Keratinocyte (primary cell): ENCODE measurements at regions not wholly inside any gene's neighbourhood (a gene's known extent, or its start where the extent isn't known, plus 50 kb on each side); places are given as distances from the start of the nearest gene placed in this dataset.

Experiments used
- DNase-seq: peaks from one replicate; pipeline ENCODE4 v3.0.0-alpha.2; 2011; ENCODE audit warnings: low read depth, missing footprints, low spot score
- FAIRE-seq: peaks from 2 replicates; lab custom pipeline; 2011; peaks lifted over from hg19 to GRCh38; lab: Jason Lieb, UNC
- H2AFZ ChIP-seq: 2 replicates; pipeline ENCODE4 v1.6.0; 2012; ENCODE audit warnings: low read length, control low read depth, inconsistent platforms; ENCODE audit not compliant: control insufficient read depth
- H3K27ac ChIP-seq: 2 replicates; pipeline ENCODE4 v1.5.1; 2011; ENCODE audit warnings: low read length; ENCODE audit not compliant: control insufficient read depth, insufficient read depth
- H3K27me3 ChIP-seq: 3 replicates; pipeline ENCODE4 v1.6.0; 2011; ENCODE audit warnings: low read length; ENCODE audit not compliant: control insufficient read depth, insufficient read depth; ENCODE audit errors: extremely low read depth
- H3K36me3 ChIP-seq, 2 experiments: 2 replicates in 1 of 2; 3 replicates in 1 of 2; pipeline ENCODE4 v1.5.1; 2011; ENCODE audit warnings: low read length in 2 of 2, mild to moderate bottlenecking in 1 of 2; ENCODE audit not compliant: control insufficient read depth in 2 of 2, insufficient read depth in 2 of 2; ENCODE audit errors: extremely low read depth in 1 of 2
- H3K4me1 ChIP-seq: 3 replicates; pipeline ENCODE4 v1.5.1; 2011; ENCODE audit warnings: low read length; ENCODE audit not compliant: control insufficient read depth, insufficient read depth; ENCODE audit errors: extremely low read depth
- H3K4me2 ChIP-seq: 3 replicates; pipeline ENCODE4 v1.6.0; 2011; ENCODE audit warnings: low read depth, low read length; ENCODE audit not compliant: control insufficient read depth, insufficient read depth; ENCODE audit errors: extremely low read depth
- H3K4me3 ChIP-seq, 3 experiments: fragments of 200-600 bp in 1 of 3; sonication (generic) in 1 of 3; 2 replicates in 2 of 3; 3 replicates in 1 of 3; pipeline ENCODE4 v1.5.1; 2011 to 2016; ENCODE audit warnings: low read length in 3 of 3, mild to moderate bottlenecking in 3 of 3, control low read depth in 2 of 3, inconsistent platforms in 1 of 3, low read depth in 1 of 3, mixed read lengths in 1 of 3, mixed run types in 1 of 3, moderate library complexity in 1 of 3; ENCODE audit not compliant: control insufficient read depth in 2 of 3, insufficient read depth in 2 of 3; ENCODE audit errors: extremely low read depth in 1 of 3
- H3K79me2 ChIP-seq: 2 replicates; pipeline ENCODE4 v1.6.0; 2012; ENCODE audit warnings: low read length; ENCODE audit not compliant: control insufficient read depth, insufficient read depth
- H3K9ac ChIP-seq: 3 replicates; pipeline ENCODE4 v1.6.0; 2011; ENCODE audit warnings: low read length; ENCODE audit not compliant: control insufficient read depth, insufficient read depth; ENCODE audit errors: extremely low read depth
- H3K9me1 ChIP-seq: 3 replicates; pipeline ENCODE4 v1.6.0; 2011; ENCODE audit warnings: low read length; ENCODE audit not compliant: control insufficient read depth, insufficient read depth; ENCODE audit errors: extremely low read depth
- H3K9me3 ChIP-seq: 2 replicates; pipeline ENCODE4 v1.5.1; 2012; ENCODE audit warnings: low read depth, low read length; ENCODE audit not compliant: control insufficient read depth
- H4K20me1 ChIP-seq: 3 replicates; pipeline ENCODE4 v1.6.0; 2011; ENCODE audit warnings: low read length; ENCODE audit not compliant: control insufficient read depth, insufficient read depth; ENCODE audit errors: extremely low read depth
- CTCF ChIP-seq, 3 experiments: IDR thresholded peaks in 1 of 3; conservative IDR thresholded peaks in 1 of 3; optimal IDR thresholded peaks in 1 of 3; 2 replicates in 2 of 3; 3 replicates in 1 of 3; pipeline versions ENCODE3 to v1.5.1; 2011; ENCODE audit warnings: low read length in 3 of 3, mild to moderate bottlenecking in 3 of 3, moderate library complexity in 2 of 3, control low read depth in 1 of 3, inconsistent platforms in 1 of 3; ENCODE audit not compliant: insufficient read depth in 2 of 3; ENCODE audit errors: extremely low read depth in 1 of 3
- EZH2 ChIP-seq: IDR thresholded peaks from one replicate; pipeline ENCODE4 v1.6.1; 2012; ENCODE audit warnings: inconsistent platforms, mild to moderate bottlenecking, low read length, moderate library complexity
- dilution Hi-C: fragments of 300-500 bp; cut with MboI; formaldehyde crosslinking; loops from one replicate; pipeline ENCODE4 v1.7.0; 2020; ENCODE audit warnings: low sequenced_read_pairs; ENCODE audit not compliant: extremely low pct_ligation_motif_present

- Histone ChIP-seq H3K79me2 (no peaks in the 10 kb centered on the region), H3K4me1 (no peaks in the 10 kb centered on the region), H3K4me3 (no peak overlapping the region), H3K4me2 (no peak overlapping the region), H3K36me3 (no peaks in the 10 kb centered on the region), H2AFZ (no peak overlapping the region), H3K9ac (no peak overlapping the region), H4K20me1 (no peaks in the 10 kb centered on the region), H3K9me3 (no peaks in the 10 kb centered on the region), H3K9me1 (no peaks in the 10 kb centered on the region), H3K27me3 (no peaks in the 10 kb centered on the region), H3K27ac (no peak overlapping the region)
- FAIRE-seq (no peak), DNase-seq (no peak)
- no peak for TF ChIP-seq CTCF (optimal IDR thresholded peaks at IDR 0.05 in 1 of 3, IDR thresholded peaks at IDR 0.05 in 1 of 3, conservative IDR thresholded peaks at IDR 0.05 in 1 of 3; ENCODE audit: extremely low read depth in 1 of 3, insufficient read depth in 2 of 3, low read length in 3 of 3)
- no peak for TF ChIP-seq EZH2
- dilution Hi-C loops: no loop called here
These were observed 215.3 kb downstream of the KCNA4 start for GRCh38 chr11:29801561-29801960.

GRCh38 chr11:29786092-29786491 lies 230.7 kb downstream of the KCNA4 start:
- no peaks in the 10 kb centered on the region for H3K36me3 ChIP-seq
- no peak overlapping the region for H3K27ac ChIP-seq
- no peak overlapping the region for H3K9ac ChIP-seq
- no peak overlapping the region for H3K4me2 ChIP-seq
- H3K79me2 ChIP-seq: no peaks in the 10 kb centered on the region
- dilution Hi-C loops: no loop called here
- FAIRE-seq (no peak), DNase-seq (no peak)
- H3K9me3 ChIP-seq: no peaks in the 10 kb centered on the region
- TF ChIP-seq CTCF (optimal IDR thresholded peaks at IDR 0.05 in 1 of 3, IDR thresholded peaks at IDR 0.05 in 1 of 3, conservative IDR thresholded peaks at IDR 0.05 in 1 of 3; ENCODE audit: extremely low read depth in 1 of 3, insufficient read depth in 2 of 3, low read length in 3 of 3) (no peak), EZH2 (no peak)
- H4K20me1 ChIP-seq: no peaks in the 10 kb centered on the region
- no peaks in the 10 kb centered on the region for H3K27me3 ChIP-seq
- H3K4me1 ChIP-seq: no peaks in the 10 kb centered on the region
- no peak overlapping the region for H3K4me3 ChIP-seq
- H2AFZ ChIP-seq: no peak overlapping the region
- H3K9me1 ChIP-seq: no peaks in the 10 kb centered on the region
